Urinary bladder (tissue), 3 donors: ENCODE measurements at regions not wholly inside any gene's neighbourhood (a gene's known extent, or its start where the extent isn't known, plus 50 kb on each side); places are given as distances from the start of the nearest gene placed in this dataset.

Experiments used
- DNase-seq: peaks from one replicate; pipeline ENCODE4 v3.0.0-alpha.2; 2015; ENCODE audit errors: extremely low spot score
- H3K27ac ChIP-seq: one replicate; pipeline ENCODE4 v1.5.1; 2013; ENCODE audit warnings: low read depth, mild to moderate bottlenecking, moderate library complexity
- H3K36me3 ChIP-seq: one replicate; pipeline ENCODE4 v1.6.1; 2013; ENCODE audit warnings: mild to moderate bottlenecking, moderate library complexity; ENCODE audit not compliant: insufficient read depth
- H3K4me1 ChIP-seq: one replicate; pipeline ENCODE4 v1.6.1; 2013; ENCODE audit warnings: mild to moderate bottlenecking, moderate library complexity; ENCODE audit not compliant: insufficient read depth
- H3K4me3 ChIP-seq: one replicate; pipeline ENCODE4 v1.5.1; 2013; ENCODE audit warnings: low read depth, low read length
- WGBS: extraction: QIAGEN DNeasy Blood & Tissue Kit; methylation state at CpG from one replicate; pipeline ENCODE4 v1.1.7; 2013; 5-methylcytosine and 5-hydroxymethylcytosine counted together
- donor health status: healthy with polysubstance abuse.
- donor health status: healthy.

DNA sequence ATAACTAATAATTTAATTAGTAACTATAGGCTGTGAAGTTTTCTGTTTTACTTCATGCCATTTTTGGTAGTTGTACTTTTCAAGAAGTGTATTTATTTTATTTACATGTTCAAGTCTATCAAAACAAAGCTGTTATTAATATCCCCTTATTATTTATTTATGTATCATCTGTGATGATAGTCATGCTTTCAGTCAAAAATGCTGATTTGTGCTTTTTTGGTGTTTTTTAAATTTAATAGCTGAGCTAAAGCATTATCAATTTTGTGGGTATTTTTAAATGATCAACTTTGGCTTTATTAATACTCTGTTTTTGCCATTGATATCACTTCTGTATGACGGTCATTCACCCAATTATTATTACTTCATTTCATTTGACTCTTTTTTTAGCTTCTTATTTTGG lies 1229.2 kb upstream of the CADM2 start:
- Histone ChIP-seq H3K4me3 (no peak overlapping the region), H3K36me3 (no peaks in the 10 kb centered on the region), H3K27ac (no peak overlapping the region), H3K4me1 (no peaks in the 10 kb centered on the region)
- no peak for DNase-seq
- WGBS: 77% methylated on average over 1 of the region's 1 CpG

DNA sequence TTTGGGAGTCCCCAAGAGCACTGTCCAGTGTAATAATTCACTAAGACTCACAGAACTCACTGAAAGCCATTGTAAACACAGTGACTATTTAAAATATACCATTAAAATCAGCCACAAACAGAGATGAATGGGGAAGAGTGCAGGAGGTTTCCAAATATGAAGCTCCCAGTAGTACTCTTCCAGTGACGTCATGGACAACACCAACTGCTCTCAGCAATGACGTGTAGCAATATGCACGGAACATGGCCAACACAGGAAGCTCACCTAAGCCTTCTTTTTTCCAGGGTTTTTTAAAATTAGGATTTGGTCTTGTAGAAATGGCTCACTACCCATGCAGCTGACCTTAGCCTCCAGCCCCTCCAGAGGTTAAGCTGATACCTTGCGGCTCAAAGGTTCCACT lies 1224.1 kb upstream of the CADM2 start:
- no peak overlapping the region for H3K27ac ChIP-seq
- no peak for DNase-seq
- no peaks in the 10 kb centered on the region for H3K36me3 ChIP-seq
- no peak overlapping the region for H3K4me3 ChIP-seq
- H3K4me1 ChIP-seq: no peaks in the 10 kb centered on the region
- whole genome bisulfite sequencing: 74% methylated on average over 4 of the region's 4 CpGs

DNA sequence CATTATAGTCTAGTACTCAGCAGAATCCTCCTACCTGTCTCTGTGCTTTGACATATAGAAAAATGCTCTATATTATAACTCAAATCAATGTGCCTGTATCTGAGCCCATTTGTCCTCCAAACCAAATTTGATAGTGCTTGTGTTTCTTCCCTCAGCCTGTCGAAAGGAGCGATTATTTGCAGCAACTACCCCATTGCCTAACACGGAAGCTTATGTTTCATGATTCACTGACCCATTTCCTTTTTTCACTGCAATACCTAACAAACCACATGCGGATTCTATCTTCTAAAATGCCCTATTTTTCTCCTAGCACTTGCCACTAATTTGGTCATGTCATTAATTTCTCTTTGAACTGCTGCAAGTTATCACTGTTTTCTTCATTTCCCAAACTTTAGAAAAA lies 1220.6 kb upstream of the CADM2 start:
- 81% methylated on average over 4 of the region's 4 CpGs for WGBS
- no peaks in the 10 kb centered on the region for H3K4me1 ChIP-seq
- no peak overlapping the region for H3K27ac ChIP-seq
- H3K36me3 ChIP-seq: no peaks in the 10 kb centered on the region
- no peak for DNase-seq
- no peak overlapping the region for H3K4me3 ChIP-seq

DNA sequence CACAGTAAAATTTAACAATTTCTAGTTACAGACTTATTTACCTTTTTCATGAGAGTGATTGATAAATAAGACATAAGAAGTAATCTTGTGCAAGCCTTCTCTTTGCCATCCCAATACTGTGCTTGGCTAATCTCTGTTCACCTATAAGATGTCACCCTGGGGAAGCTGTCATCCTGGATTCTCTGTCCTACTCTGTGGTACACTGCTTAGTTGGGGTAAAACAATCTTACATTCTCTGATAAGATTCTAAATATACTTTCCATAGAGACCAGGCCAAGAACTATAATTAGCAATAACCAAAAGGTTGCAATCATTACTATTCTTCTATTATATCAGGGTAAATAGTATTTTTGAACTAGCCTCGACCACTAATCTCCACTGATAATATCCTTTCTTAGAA lies 1218.3 kb upstream of the CADM2 start:
- Histone ChIP-seq H3K4me1 (no peaks in the 10 kb centered on the region), H3K4me3 (no peak overlapping the region), H3K27ac (no peak overlapping the region), H3K36me3 (no peaks in the 10 kb centered on the region)
- 68% methylated on average over 1 of the region's 1 CpG for whole genome bisulfite sequencing
- no peak for DNase-seq

DNA sequence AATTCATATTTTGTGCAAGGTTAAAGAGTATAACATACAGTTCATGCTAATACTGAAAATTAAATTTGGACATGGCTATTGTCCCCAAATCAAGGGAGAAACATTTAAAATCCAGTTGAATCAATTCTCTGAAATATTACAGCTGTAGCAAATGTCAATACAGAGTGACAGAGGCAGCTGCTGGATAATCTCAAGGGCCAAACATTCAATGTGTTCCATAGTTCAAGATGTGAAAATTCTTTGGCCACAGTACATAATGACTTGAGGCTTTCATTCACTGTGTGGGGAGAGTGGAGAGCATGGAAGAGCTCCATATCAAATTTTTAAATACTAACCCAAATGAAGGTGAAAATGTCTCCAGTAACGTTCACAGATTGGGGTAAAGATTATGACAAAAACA lies 1192.8 kb upstream of the CADM2 start:
- Histone ChIP-seq H3K36me3 (no peaks in the 10 kb centered on the region), H3K4me1 (no peaks in the 10 kb centered on the region), H3K4me3 (no peak overlapping the region), H3K27ac (no peak overlapping the region)
- no peak for DNase-seq
- 52% methylated on average over 1 of the region's 1 CpG for WGBS

DNA sequence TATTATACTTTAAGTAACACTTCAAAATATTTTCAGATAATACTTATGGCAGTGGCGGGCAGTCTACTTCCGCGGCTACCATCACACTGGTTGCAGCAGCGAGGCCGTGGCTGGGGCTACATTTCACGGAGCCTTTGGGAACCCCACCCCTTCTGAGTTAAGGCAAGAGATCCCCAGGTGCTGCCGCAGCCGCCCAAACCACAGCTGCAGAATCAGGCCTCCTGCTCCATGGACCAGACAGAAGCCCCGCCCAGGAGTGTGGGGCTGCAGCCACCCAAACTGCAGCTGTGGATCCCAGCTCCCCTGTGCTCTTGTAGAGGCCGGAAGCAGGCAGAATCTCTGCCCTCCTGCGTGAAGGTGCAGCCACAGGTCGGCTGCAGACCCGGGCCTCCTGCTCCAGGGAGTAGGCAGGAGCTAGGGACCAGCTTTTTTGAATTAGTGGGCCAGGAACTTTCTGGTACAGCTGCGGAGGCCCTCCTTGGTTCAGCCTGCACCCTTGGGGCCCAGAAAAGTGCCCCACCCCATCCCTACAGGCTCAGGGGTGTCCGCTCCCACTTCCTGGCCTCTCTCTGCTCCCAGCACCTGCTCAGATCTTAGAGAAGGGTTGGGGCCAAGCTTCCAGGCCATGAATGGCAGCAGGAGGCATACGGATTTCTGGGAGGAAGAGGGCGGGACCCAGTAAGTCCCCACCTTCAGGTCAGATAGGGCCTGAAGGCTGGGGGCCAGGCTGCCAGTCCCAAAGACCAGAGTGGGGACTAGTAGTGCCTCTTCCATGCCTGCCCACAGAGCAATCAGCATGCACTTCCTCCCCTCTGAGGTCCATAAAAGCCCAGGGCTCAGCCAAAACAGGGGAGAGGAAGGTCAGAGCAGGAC lies 1188.8 kb upstream of the CADM2 start:
- 88% methylated on average over 17 of the region's 17 CpGs for WGBS
- Histone ChIP-seq H3K36me3 (no peaks in the 10 kb centered on the region), H3K27ac (no peak overlapping the region), H3K4me3 (no peak overlapping the region), H3K4me1 (no peaks in the 10 kb centered on the region)
- DNase-seq: no peak

DNA sequence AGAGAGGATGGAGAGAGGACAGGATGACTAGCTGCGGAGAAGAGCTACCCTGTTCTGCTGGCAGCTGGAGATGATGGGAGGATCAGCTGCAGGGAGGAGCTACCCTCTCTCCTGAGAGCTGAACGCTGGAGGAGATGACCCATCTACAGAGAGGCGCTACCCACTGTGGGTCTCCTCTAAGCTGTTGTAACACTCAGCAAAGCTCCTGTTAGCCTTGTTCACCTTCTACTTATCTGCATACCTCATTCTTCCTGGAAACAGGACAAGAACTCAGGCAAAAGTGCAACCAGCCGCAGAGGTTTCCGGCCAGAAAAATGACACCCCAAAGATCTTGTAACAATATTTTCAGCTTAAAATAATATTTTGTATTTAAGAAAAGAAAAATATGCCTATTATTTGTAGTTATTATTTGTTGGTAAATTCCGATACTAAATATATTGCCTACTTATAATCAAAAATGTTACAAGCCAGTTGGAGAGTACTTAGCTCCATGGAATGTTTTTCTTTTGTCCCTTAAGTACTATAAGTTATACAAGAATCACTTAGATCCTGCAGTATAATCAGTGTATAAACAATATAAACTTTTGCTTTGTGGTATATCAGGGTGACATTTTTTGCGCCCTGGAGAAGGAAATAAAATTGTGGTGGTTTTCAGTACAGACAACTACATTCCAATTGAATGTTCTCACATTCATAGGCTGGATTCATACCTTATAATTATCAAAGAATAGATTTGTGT lies 1188.0 kb upstream of the CADM2 start:
- no peak for DNase-seq
- WGBS: 91% methylated on average over 7 of the region's 7 CpGs
- no peaks in the 10 kb centered on the region for H3K36me3 ChIP-seq
- H3K27ac ChIP-seq: no peak overlapping the region
- no peak overlapping the region for H3K4me3 ChIP-seq
- no peaks in the 10 kb centered on the region for H3K4me1 ChIP-seq

DNA sequence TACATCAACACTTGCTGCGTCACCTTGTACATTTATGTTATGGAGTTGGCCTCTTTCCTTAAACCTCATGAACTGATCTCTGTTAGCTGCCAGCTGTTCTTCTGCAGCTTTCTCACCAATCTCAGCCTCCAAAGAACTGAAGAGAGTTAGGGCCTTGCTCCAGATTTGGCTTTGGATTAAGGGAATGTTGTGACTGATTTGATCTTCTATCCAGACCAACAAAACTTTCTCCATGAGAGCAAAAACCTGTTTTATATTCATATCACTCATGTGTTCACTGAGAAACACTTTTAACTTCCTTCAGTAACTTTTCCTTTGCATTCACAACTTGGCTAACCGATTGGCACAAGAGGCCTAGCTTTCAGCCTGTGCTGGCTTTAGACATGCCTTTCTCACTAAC lies 1156.0 kb upstream of the CADM2 start:
- DNase-seq: no peak
- Histone ChIP-seq H3K27ac (no peak overlapping the region), H3K4me3 (no peak overlapping the region), H3K4me1 (no peaks in the 10 kb centered on the region), H3K36me3 (no peaks in the 10 kb centered on the region)
- 63% methylated on average over 2 of the region's 2 CpGs for WGBS

DNA sequence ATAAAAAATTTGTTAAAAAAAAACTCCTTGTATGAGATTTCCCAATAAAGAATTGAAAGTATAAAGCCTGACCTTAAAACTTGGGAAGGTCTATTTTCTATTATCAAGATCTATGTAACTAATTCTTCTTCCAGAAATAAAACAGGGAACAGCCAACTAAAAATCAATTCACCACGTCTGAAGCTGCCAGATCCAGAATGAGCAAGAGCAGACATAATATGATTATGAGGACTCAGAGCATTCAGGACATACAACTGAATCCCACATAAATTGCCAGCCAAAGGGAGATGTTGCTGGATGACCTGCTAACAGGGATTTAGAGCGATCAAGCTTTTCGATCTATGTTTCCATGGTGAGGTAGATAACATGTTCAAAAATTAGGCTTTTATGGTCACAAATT lies 1151.3 kb upstream of the CADM2 start:
- 68% methylated on average over 3 of the region's 3 CpGs for WGBS
- Histone ChIP-seq H3K36me3 (no peaks in the 10 kb centered on the region), H3K4me3 (no peak overlapping the region), H3K4me1 (no peaks in the 10 kb centered on the region), H3K27ac (no peak overlapping the region)
- DNase-seq: no peak

DNA sequence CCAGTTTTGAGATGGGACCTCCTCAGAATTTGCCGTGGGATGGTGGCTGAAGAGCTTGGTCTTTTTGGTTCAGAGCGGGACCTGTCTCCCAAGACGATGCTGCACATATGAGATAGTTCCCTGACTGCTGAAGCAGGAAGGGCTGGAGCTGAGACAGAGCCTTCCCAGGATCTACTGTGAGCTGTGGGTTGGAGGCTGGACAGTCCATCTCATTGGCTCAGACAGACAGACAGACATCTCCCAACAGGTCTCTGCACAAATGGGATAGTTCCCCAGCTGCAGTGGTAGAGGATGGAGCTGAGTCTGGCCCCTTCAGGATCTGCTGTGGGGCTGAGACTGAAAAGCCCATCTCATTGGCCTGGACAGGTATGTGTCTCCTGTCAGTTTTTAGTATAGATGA lies 1145.6 kb upstream of the CADM2 start:
- Histone ChIP-seq H3K4me3 (no peak overlapping the region), H3K27ac (no peak overlapping the region), H3K4me1 (no peaks in the 10 kb centered on the region), H3K36me3 (no peaks in the 10 kb centered on the region)
- 92% methylated on average over 3 of the region's 3 CpGs for WGBS
- no peak for DNase-seq

DNA sequence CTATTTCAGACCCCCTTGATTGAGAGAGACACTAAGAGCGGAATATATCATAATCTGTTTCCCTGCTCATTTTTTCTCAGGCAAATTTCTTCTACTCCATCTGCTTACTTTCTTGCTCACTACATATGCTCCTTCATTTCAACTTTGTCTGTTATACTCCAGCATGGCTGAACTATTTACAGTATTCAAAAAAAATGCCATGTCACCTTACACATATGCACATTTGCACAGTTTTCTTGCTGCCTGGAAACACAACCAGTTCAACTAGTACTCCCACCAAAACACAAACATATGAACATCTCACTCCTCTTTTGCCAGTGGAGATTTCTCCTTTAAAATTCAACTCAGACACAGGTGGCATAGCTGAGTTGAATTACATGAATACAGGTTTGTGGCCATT lies 1142.1 kb upstream of the CADM2 start:
- Histone ChIP-seq H3K4me3 (no peak overlapping the region), H3K4me1 (no peaks in the 10 kb centered on the region), H3K27ac (no peak overlapping the region), H3K36me3 (no peaks in the 10 kb centered on the region)
- no peak for DNase-seq
- 87% methylated on average over 1 of the region's 1 CpG for WGBS

DNA sequence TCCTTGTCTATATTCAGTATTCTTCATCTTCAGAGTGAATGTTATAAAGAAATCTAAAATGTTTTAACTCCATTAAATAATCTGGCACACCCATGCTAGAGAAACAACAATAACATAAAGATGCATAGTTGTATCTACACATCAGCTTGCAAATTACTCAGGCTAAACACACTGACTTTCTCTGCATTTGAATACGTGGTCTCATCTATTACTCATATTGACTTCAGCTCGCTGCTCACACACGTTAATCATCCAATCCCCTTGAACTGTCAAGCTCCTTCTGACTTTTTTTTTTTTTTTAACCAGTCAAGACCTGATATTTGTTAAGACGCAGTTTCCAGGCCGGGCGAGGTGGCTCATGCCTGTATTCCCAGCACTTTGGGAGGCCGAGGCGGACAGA lies 1137.3 kb upstream of the CADM2 start:
- no peak overlapping the region for H3K27ac ChIP-seq
- no peaks in the 10 kb centered on the region for H3K36me3 ChIP-seq
- DNase-seq: no peak
- no peaks in the 10 kb centered on the region for H3K4me1 ChIP-seq
- 89% methylated on average over 8 of the region's 8 CpGs for WGBS
- H3K4me3 ChIP-seq: no peak overlapping the region

DNA sequence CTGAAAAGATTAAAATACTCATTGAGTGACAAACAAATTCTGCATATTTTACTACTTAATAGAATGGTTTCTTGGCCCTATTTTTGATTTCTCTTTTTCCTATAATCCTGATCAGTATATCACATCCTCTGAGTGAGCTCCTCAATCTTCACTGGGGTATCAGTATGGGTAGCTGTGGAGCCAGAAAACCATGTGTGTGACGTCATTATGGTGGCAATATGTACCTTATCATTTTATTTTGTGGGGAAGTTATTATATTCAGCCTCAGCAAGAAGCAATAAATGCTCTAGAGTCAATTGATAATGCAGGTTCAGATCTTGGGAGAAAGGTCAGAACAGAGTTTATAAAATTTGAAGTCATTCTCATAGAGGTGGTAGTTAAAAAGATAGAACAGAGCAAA lies 1135.7 kb upstream of the CADM2 start:
- H3K4me3 ChIP-seq: no peak overlapping the region
- DNase-seq: no peak
- no peaks in the 10 kb centered on the region for H3K36me3 ChIP-seq
- no peaks in the 10 kb centered on the region for H3K4me1 ChIP-seq
- no peak overlapping the region for H3K27ac ChIP-seq
- 41% methylated on average over 1 of the region's 1 CpG for WGBS

DNA sequence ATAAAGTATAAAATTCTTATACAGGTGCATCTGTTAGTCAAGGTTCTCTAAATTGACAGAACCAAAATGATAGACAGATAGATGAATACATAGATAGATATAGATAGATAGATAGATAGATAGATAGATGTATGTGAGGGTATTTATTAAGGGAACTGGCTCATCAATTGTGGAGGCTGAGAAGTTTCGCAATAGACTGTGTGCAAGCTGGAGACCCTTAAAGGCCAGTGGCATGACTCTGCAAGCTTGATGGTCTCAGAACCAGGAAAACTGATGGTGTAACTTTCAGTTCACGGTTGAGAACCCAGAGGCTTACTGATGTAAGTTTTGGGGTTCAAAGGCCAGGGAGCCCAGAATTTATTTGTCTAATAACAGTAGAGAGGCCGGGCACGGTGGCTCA lies 1123.7 kb upstream of the CADM2 start:
- Histone ChIP-seq H3K4me3 (no peak overlapping the region), H3K27ac (no peak overlapping the region), H3K36me3 (no peaks in the 10 kb centered on the region), H3K4me1 (no peaks in the 10 kb centered on the region)
- WGBS: 93% methylated on average over 4 of the region's 4 CpGs
- no peak for DNase-seq
